ENCODE measurements at regions not wholly inside any gene's neighbourhood (a gene's known extent, or its start where the extent isn't known, plus 50 kb on each side); places are given as distances from the start of the nearest gene placed in this dataset.

DNA sequence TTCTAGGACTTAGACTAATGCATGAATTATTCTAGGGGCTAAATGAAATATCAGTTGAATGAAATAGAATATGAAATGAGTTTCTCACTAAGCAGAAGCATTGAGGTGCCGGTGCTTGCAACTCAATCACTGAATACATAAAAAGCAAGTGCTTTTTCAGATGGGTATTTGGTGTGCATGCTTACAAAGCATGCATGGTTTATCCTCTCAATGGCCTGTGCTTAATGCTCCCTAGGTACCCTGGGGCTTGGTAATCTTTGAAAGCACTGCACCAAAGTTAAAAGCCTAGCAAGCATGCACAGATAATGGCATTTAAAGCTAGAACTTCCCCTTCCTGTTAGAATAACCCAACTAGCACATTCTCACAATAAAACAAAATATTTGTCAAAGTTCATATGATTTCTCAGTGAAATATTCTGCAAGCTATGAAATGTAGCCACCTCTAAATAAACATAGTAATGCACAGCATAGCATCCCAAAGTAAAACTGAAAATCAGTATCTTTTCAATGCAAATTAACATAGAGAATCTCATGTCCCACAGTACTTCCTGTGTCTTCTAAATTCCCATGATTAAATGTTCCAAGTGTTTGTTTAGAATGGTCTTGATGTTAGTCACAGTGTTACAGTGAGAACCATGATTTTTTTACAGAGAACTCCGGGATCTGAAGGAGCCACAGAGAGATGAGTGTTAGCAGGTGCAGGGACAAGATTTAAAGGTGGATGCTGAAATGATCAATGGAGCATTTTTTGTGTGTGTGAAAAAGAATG lies 143.4 kb upstream of the CDH6 start:
- no peak overlapping the region for H3K4me3 ChIP-seq
- 65% methylated on average over 2 of the region's 2 CpGs for WGBS
- H3K4me1 ChIP-seq (replicated peaks), result no peaks in the 10 kb centered on the region
- no peak overlapping the region for H3K27ac ChIP-seq
- H3K9me3 ChIP-seq, result no peaks in the 10 kb centered on the region
- no peak for TF ChIP-seq POLR2AphosphoS5 (IDR thresholded peaks at IDR 0.05)
- no peak for TF ChIP-seq POLR2A (IDR thresholded peaks at IDR 0.05)
- TF ChIP-seq, protein P1, sequence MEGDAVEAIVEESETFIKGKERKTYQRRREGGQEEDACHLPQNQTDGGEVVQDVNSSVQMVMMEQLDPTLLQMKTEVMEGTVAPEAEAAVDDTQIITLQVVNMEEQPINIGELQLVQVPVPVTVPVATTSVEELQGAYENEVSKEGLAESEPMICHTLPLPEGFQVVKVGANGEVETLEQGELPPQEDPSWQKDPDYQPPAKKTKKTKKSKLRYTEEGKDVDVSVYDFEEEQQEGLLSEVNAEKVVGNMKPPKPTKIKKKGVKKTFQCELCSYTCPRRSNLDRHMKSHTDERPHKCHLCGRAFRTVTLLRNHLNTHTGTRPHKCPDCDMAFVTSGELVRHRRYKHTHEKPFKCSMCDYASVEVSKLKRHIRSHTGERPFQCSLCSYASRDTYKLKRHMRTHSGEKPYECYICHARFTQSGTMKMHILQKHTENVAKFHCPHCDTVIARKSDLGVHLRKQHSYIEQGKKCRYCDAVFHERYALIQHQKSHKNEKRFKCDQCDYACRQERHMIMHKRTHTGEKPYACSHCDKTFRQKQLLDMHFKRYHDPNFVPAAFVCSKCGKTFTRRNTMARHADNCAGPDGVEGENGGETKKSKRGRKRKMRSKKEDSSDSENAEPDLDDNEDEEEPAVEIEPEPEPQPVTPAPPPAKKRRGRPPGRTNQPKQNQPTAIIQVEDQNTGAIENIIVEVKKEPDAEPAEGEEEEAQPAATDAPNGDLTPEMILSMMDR (IDR thresholded peaks at IDR 0.05), result no peak
- no peaks in the 10 kb centered on the region for H3K27me3 ChIP-seq (replicated peaks; ENCODE audit: insufficient read depth)
- no peak for DNase-seq (ENCODE audit: low spot score)
- no peaks in the 10 kb centered on the region for H3K36me3 ChIP-seq
- intact Hi-C loops (cut with DNase I), result no loop called here

DNA sequence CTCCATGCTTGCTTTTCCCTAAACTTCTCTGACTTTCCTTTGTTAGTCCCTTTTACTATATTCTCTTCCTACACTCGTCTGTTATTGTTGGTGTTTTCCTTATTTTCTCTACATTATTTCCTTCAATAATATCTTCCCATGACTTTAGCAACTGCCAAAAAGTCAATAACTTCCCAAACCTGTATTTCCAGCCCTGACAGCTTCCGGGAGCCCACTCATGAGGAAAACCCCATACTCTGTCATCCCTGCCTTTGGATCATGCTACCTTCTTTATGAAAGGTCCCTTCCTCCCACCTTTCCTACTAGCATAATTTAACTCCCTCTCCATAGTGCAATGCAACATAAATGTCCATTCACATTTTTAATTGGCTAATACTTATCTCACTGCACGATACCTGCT lies 144.0 kb upstream of the CDH6 start:
- TF ChIP-seq POLR2AphosphoS5 (IDR thresholded peaks at IDR 0.05) (no peak), POLR2A (IDR thresholded peaks at IDR 0.05) (no peak)
- TF ChIP-seq, protein P1 (IDR thresholded peaks at IDR 0.05), result no peak
- no peaks in the 10 kb centered on the region for H3K9me3 ChIP-seq
- H3K27me3 ChIP-seq (replicated peaks; ENCODE audit: insufficient read depth), result no peaks in the 10 kb centered on the region
- H3K36me3 ChIP-seq, result no peaks in the 10 kb centered on the region
- H3K4me3 ChIP-seq, result no peak overlapping the region
- intact Hi-C loops (cut with DNase I), result no loop called here
- DNase-seq (ENCODE audit: low spot score), result no peak
- H3K27ac ChIP-seq, result no peak overlapping the region
- no peaks in the 10 kb centered on the region for H3K4me1 ChIP-seq (replicated peaks)
- WGBS, result 50% methylated on average over 3 of the region's 3 CpGs

DNA sequence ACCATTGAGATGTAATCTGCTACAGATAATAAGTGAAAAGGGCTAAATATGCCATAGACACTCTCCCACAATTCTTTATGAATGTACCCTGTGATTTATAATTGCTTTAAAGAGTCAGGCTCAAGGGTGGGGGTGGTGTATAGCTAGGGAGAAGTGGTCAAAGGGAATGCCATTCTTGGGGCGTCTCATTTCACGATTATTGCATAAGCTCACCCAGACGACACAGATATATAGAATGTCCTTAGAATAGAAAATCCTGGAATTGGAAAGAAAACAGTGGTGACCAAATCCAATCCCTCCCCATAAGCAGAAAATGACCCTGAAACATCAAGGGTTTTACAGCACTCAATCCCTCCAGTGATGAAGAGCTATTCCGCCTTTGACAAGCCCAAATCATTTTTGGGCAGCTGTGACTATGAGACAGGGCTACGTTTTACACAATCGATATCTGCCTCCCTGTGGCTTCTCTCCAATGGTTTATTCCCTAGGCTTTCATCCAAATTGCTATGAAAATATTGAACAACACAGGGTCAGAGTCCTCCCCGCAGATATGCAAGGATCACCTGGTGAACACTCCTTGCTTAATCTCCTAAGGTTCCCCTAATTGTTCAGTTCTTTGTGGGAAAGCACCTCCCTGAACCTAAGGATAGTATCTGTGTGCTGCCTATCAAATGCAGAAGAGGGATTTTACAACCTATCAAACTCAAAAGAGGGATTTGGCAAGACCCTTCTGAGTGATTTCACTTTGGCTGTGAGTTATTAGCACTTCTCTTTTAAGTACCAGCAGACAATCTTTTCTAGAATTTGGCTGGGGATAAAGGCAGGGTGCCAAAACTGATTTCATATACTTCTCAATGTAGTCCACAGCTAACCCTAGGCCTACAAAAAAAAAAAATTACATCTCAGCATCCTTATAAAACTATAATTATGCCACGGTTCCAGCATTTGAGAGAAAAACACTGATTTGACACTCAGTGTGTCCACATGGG lies 144.9 kb upstream of the CDH6 start:
- H3K9me3 ChIP-seq, result no peaks in the 10 kb centered on the region
- TF ChIP-seq, protein P1 (IDR thresholded peaks at IDR 0.05), result no peak
- TF ChIP-seq POLR2A (IDR thresholded peaks at IDR 0.05) (no peak), POLR2AphosphoS5 (IDR thresholded peaks at IDR 0.05) (no peak)
- no peak for DNase-seq (ENCODE audit: low spot score)
- no peaks in the 10 kb centered on the region for H3K27me3 ChIP-seq (replicated peaks; ENCODE audit: insufficient read depth)
- H3K27ac ChIP-seq, result no peak overlapping the region
- intact Hi-C loops (cut with DNase I), result no loop called here
- H3K4me3 ChIP-seq, result no peak overlapping the region
- 68% methylated on average over 8 of the region's 8 CpGs for WGBS
- no peaks in the 10 kb centered on the region for H3K36me3 ChIP-seq
- H3K4me1 ChIP-seq (replicated peaks), result no peaks in the 10 kb centered on the region

DNA sequence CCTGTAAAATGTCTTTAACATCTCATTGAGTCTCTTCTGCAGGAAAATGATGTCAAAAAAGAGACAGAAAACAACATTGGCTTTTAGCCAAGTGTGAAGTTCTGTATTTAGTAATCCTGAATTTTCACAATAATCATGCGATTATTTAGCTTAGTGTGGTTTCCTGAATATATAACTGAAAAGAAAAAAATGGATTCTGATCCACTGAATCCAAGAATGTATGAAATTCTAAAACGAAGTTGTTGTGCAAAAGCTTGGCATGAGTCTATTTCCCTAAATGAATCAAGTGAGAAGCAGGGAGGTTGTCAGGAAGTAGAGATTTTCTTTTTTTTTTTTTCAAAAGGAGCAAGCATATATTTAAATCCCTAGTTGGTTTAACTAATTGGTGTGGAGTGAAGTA lies 145.9 kb upstream of the CDH6 start:
- Histone ChIP-seq H3K27me3 (replicated peaks; ENCODE audit: insufficient read depth) (no peaks in the 10 kb centered on the region), H3K36me3 (no peaks in the 10 kb centered on the region), H3K4me3 (no peak overlapping the region), H3K4me1 (replicated peaks) (no peaks in the 10 kb centered on the region), H3K9me3 (no peaks in the 10 kb centered on the region), H3K27ac (no peak overlapping the region)
- intact Hi-C loops (cut with DNase I), result no loop called here
- no peak for DNase-seq (ENCODE audit: low spot score)
- TF ChIP-seq POLR2AphosphoS5 (IDR thresholded peaks at IDR 0.05) (no peak), POLR2A (IDR thresholded peaks at IDR 0.05) (no peak)
- TF ChIP-seq, protein P1 (IDR thresholded peaks at IDR 0.05), result no peak
- WGBS, result 67% methylated on average over 2 of the region's 2 CpGs

Measured in prostate gland (tissue), 2 donors.